HEK293 (cell line): ENCODE measurements at regions not wholly inside any gene's neighbourhood (a gene's known extent, or its start where the extent isn't known, plus 50 kb on each side); places are given as distances from the start of the nearest gene placed in this dataset.

Experiments used
- CTCF ChIA-PET: fragments of 350-600 bp; formaldehyde crosslinking; extraction: SDS; loops from one replicate; lab custom pipeline; 2021; ENCODE audit warnings: antibody characterized with exemption; lab: Yijun Ruan, JAX
- POLR2A ChIA-PET: fragments of 300-600 bp; formaldehyde crosslinking; extraction: SDS; loops from one replicate; lab custom pipeline; 2020; ENCODE audit warnings: antibody characterized with exemption, inconsistent platforms; lab: Yijun Ruan, JAX
- H3K27ac ChIP-seq: fragments of 200-500 bp; sonication (Bioruptor generic); 2 replicates; pipeline ENCODE4 v1.5.1; 2014; ENCODE audit warnings: low read depth, low read length, control low read depth, inconsistent platforms; ENCODE audit errors: extremely low read depth
- H3K36me3 ChIP-seq, 2 experiments: fragments of 200-500 bp in 1 of 2; sonication (Bioruptor generic) in 1 of 2; 1 replicate in 1 of 2; 2 replicates in 1 of 2; pipeline ENCODE4 v1.5.1; 2014 to 2017; ENCODE audit warnings: inconsistent platforms in 2 of 2, low read length in 2 of 2; ENCODE audit not compliant: control insufficient read depth in 2 of 2, insufficient read depth in 1 of 2
- H3K4me1 ChIP-seq: fragments of 200-500 bp; sonication (Bioruptor generic); 2 replicates; pipeline ENCODE4 v1.5.1; 2014; ENCODE audit warnings: mild to moderate bottlenecking, low read length, inconsistent platforms; ENCODE audit not compliant: control insufficient read depth, insufficient read depth
- H3K4me3 ChIP-seq: 2 replicates; pipeline ENCODE4 v1.5.1; 2011; ENCODE audit warnings: low read depth, mild to moderate bottlenecking, control low read depth, low read length, moderate library complexity
- H3K9me3 ChIP-seq: fragments of 200-500 bp; sonication (Bioruptor generic); 2 replicates; pipeline ENCODE4 v1.5.1; 2014; ENCODE audit warnings: low read depth, low read length, inconsistent platforms; ENCODE audit not compliant: control insufficient read depth, insufficient read depth
- BCL11A ChIP-seq: fragments of 450-650 bp; formaldehyde crosslinking; IDR thresholded peaks from 2 replicates; pipeline ENCODE4 v1.5.1; 2016; ENCODE audit warnings: low read depth, missing biosample characterization, missing genetic modification characterization
- BCL11B ChIP-seq: fragments of 450-650 bp; formaldehyde crosslinking; IDR thresholded peaks from 2 replicates; pipeline ENCODE4 v1.5.1; 2016; ENCODE audit warnings: low read depth, missing biosample characterization, missing genetic modification characterization
- CTCF ChIP-seq: fragments of 450-650 bp; formaldehyde crosslinking; IDR thresholded peaks from 2 replicates; pipeline ENCODE4 v1.5.1; 2016; ENCODE audit warnings: missing biosample characterization, missing genetic modification characterization
- FEZF1 ChIP-seq: fragments of 450-650 bp; formaldehyde crosslinking; IDR thresholded peaks from 2 replicates; pipeline ENCODE4 v1.5.1; 2016; ENCODE audit warnings: missing biosample characterization, missing genetic modification characterization
- KLF7 ChIP-seq: fragments of 450-650 bp; formaldehyde crosslinking; IDR thresholded peaks from 2 replicates; pipeline ENCODE4 v1.5.1; 2016; ENCODE audit warnings: missing biosample characterization, missing genetic modification characterization, borderline replicate concordance
- MYNN ChIP-seq: fragments of 450-650 bp; formaldehyde crosslinking; IDR thresholded peaks from 2 replicates; pipeline ENCODE4 v1.5.1; 2016; ENCODE audit warnings: missing biosample characterization, missing genetic modification characterization, borderline replicate concordance
- OVOL3 ChIP-seq: fragments of 450-650 bp; formaldehyde crosslinking; IDR thresholded peaks from 2 replicates; pipeline ENCODE4 v1.5.1; 2016; ENCODE audit warnings: missing biosample characterization, missing genetic modification characterization
- PRDM4 ChIP-seq: fragments of 450-650 bp; formaldehyde crosslinking; IDR thresholded peaks from 2 replicates; pipeline ENCODE4 v1.5.1; 2017; ENCODE audit warnings: missing biosample characterization, missing genetic modification characterization
- ZBTB7A ChIP-seq: fragments of 450-650 bp; formaldehyde crosslinking; IDR thresholded peaks from 2 replicates; pipeline ENCODE4 v1.5.1; 2016; ENCODE audit warnings: low read depth, missing biosample characterization, missing genetic modification characterization
- ZNF169 ChIP-seq: fragments of 450-650 bp; formaldehyde crosslinking; IDR thresholded peaks from 2 replicates; pipeline ENCODE4 v1.5.1; 2016; ENCODE audit warnings: missing biosample characterization, missing genetic modification characterization
- ZNF18 ChIP-seq: fragments of 450-650 bp; formaldehyde crosslinking; IDR thresholded peaks from 2 replicates; pipeline ENCODE4 v1.5.1; 2016; ENCODE audit warnings: missing biosample characterization, missing genetic modification characterization
- ZNF248 ChIP-seq: fragments of 450-650 bp; formaldehyde crosslinking; IDR thresholded peaks from 2 replicates; pipeline ENCODE4 v1.5.1; 2017; ENCODE audit warnings: missing biosample characterization, missing genetic modification characterization
- ZNF26 ChIP-seq: fragments of 450-650 bp; formaldehyde crosslinking; IDR thresholded peaks from 2 replicates; pipeline ENCODE4 v1.5.1; 2016; ENCODE audit warnings: missing biosample characterization, missing genetic modification characterization
- ZNF292 ChIP-seq: fragments of 450-650 bp; formaldehyde crosslinking; IDR thresholded peaks from 2 replicates; pipeline ENCODE4 v1.5.1; 2016; ENCODE audit warnings: low read depth, missing biosample characterization, missing genetic modification characterization, borderline replicate concordance
- ZNF324 ChIP-seq: fragments of 450-650 bp; formaldehyde crosslinking; IDR thresholded peaks from 2 replicates; pipeline ENCODE4 v1.5.1; 2016; ENCODE audit warnings: missing biosample characterization, missing genetic modification characterization
- ZNF394 ChIP-seq: fragments of 450-650 bp; formaldehyde crosslinking; IDR thresholded peaks from 2 replicates; pipeline ENCODE4 v1.5.1; 2016; ENCODE audit warnings: missing biosample characterization, missing genetic modification characterization, mild to moderate bottlenecking, moderate library complexity, borderline replicate concordance
- ZNF544 ChIP-seq: fragments of 450-650 bp; formaldehyde crosslinking; IDR thresholded peaks from 2 replicates; pipeline ENCODE4 v1.5.0; 2017; ENCODE audit warnings: missing biosample characterization, missing genetic modification characterization
- ZNF707 ChIP-seq: fragments of 450-650 bp; formaldehyde crosslinking; IDR thresholded peaks from 2 replicates; pipeline ENCODE4 v1.5.1; 2016; ENCODE audit warnings: missing biosample characterization, missing genetic modification characterization
- TF ChIP-seq, protein P1 (sequence below): fragments of 450-650 bp; formaldehyde crosslinking; IDR thresholded peaks from 2 replicates; pipeline ENCODE4 v1.5.1; 2017; ENCODE audit warnings: missing biosample characterization, mild to moderate bottlenecking, missing genetic modification characterization, moderate library complexity
- TF ChIP-seq, protein P2 (sequence below): fragments of 450-650 bp; formaldehyde crosslinking; IDR thresholded peaks from 2 replicates; pipeline ENCODE4 v1.5.1; 2016; ENCODE audit warnings: missing biosample characterization, missing genetic modification characterization

- TF ChIP-seq ZNF18 (tag by site-specific recombination) (no peak), CTCF (no peak), ZNF169 (tag by site-specific recombination) (no peak), ZNF707 (tag by site-specific recombination) (no peak), ZBTB7A (no peak)
- TF ChIP-seq, all 188 proteins: peak for 0
These were observed 81.8 kb upstream of the DAP start (continued) for GRCh38 chr5:10842823-10843222.

- no peaks in the 10 kb centered on the region for H3K36me3 ChIP-seq
- no peak overlapping the region for H3K27ac ChIP-seq
- H3K4me1 ChIP-seq, result no peaks in the 10 kb centered on the region
- no peak for TF ChIP-seq ZNF292 (tag by site-specific recombination)
- no peak for TF ChIP-seq MYNN (tag by site-specific recombination)
- TF ChIP-seq PRDM4, result no peak
- no peak for TF ChIP-seq ZNF394 (tag by site-specific recombination)
- no peak for TF ChIP-seq FEZF1 (tag by site-specific recombination)
- TF ChIP-seq, protein P1, sequence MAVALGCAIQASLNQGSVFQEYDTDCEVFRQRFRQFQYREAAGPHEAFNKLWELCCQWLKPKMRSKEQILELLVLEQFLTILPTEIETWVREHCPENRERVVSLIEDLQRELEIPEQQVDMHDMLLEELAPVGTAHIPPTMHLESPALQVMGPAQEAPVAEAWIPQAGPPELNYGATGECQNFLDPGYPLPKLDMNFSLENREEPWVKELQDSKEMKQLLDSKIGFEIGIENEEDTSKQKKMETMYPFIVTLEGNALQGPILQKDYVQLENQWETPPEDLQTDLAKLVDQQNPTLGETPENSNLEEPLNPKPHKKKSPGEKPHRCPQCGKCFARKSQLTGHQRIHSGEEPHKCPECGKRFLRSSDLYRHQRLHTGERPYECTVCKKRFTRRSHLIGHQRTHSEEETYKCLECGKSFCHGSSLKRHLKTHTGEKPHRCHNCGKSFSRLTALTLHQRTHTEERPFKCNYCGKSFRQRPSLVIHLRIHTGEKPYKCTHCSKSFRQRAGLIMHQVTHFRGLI (tag by site-specific recombination), result no peak
- no peak for TF ChIP-seq ZNF324 (tag by site-specific recombination)
- no peak for TF ChIP-seq BCL11A
- no peak for TF ChIP-seq ZNF544 (tag by site-specific recombination)
- TF ChIP-seq BCL11B, result no peak
- TF ChIP-seq ZNF248 (tag by site-specific recombination), result no peak
- no peak for TF ChIP-seq OVOL3 (tag by site-specific recombination)
- TF ChIP-seq, protein P2, sequence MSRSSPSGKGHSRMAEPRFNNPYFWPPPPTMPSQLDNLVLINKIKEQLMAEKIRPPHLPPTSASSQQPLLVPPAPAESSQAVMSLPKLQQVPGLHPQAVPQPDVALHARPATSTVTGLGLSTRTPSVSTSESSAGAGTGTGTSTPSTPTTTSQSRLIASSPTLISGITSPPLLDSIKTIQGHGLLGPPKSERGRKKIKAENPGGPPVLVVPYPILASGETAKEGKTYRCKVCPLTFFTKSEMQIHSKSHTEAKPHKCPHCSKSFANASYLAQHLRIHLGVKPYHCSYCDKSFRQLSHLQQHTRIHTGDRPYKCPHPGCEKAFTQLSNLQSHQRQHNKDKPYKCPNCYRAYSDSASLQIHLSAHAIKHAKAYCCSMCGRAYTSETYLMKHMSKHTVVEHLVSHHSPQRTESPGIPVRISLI (tag by site-specific recombination), result no peak
- no peak for TF ChIP-seq KLF7
- no peak for TF ChIP-seq ZNF26 (tag by site-specific recombination)
- H3K4me3 ChIP-seq, result no peak overlapping the region
- CTCF ChIA-PET, result interaction anchor here (0.5 to 1.7 kb wide), 3 partner anchors 14 to 235 kb away, joined by 3 to 5 read pairs (median 3); no protein-coding TSS in a partner anchor
- POLR2A ChIA-PET, result no interaction called here
- no peaks in the 10 kb centered on the region for H3K9me3 ChIP-seq
These were observed 79.0 kb upstream of the DAP start for GRCh38 chr5:10839916-10840599.
